K562 (cell line): ENCODE measurements at regions not wholly inside any gene's neighbourhood (a gene's known extent, or its start where the extent isn't known, plus 50 kb on each side); places are given as distances from the start of the nearest gene placed in this dataset.
A peak's percentile ranks its signal among the peaks of the same experiment; 100 is the strongest.

Source experiments
- ATAC-seq: fragments of 200-7000 bp; cut with Tn5 transposase; 3 replicates; pipeline ENCODE4 v1.9.1; 2020; ENCODE audit warnings: moderate library complexity
- BruUV-seq: library from RNA; stranded (reverse); fragments of 400-500 nt; replicated peaks from 2 replicates; lab custom pipeline; 2021; lab: Mats Ljungman, UMichigan
- CTCF ChIA-PET: fragments of 300-600 bp; formaldehyde crosslinking; extraction: SDS; loops from one replicate; lab custom pipeline; 2021; ENCODE audit warnings: low intra/inter-chr PET ratio; lab: Yijun Ruan, JAX
- POLR2A ChIA-PET: fragments of 300-600, 350-650 bp; sonication (Branson Sonifier 250); formaldehyde crosslinking; extraction: SDS; loops from one replicate; lab custom pipeline; 2021; ENCODE audit warnings: antibody characterized with exemption, inconsistent platforms; lab: Yijun Ruan, JAX
- DNase-seq, 4 experiments: peaks; one replicate each; pipeline versions ENCODE4 v3.0.0 to v3.0.0-alpha.2; 2011 to 2018; ENCODE audit warnings: low spot score in 3 of 4, mixed read lengths in 3 of 4; ENCODE audit errors: extremely low read depth in 1 of 4
- FAIRE-seq: peaks from 2 replicates; lab custom pipeline; 2011; peaks lifted over from hg19 to GRCh38; lab: Jason Lieb, UNC
- H2AFZ ChIP-seq: 2 replicates; pipeline ENCODE4 v1.6.0; 2011; ENCODE audit warnings: low read depth, low read length, control low read depth, inconsistent platforms
- H3K27ac ChIP-seq: fragments of 200-600 bp; 3 replicates; pipeline ENCODE4 v1.8.0; 2011; ENCODE audit warnings: low read depth, mild to moderate bottlenecking, control low read depth, inconsistent platforms, low read length, moderate library complexity, mixed read lengths; ENCODE audit errors: extremely low read depth
- H3K27me3 ChIP-seq, 2 experiments: fragments of 300-600 bp in 1 of 2; 2 replicates in 1 of 2; 3 replicates in 1 of 2; pipeline versions ENCODE4 v1.6.0 to v1.8.0; 2011; ENCODE audit warnings: inconsistent platforms in 2 of 2, low read length in 2 of 2, mild to moderate bottlenecking in 1 of 2, mixed read lengths in 1 of 2, moderate library complexity in 1 of 2; ENCODE audit not compliant: control insufficient read depth in 2 of 2, insufficient read depth in 2 of 2
- H3K36me3 ChIP-seq: fragments of 300-600 bp; 3 replicates; pipeline ENCODE4 v1.8.0; 2011; ENCODE audit warnings: mild to moderate bottlenecking, low read length, inconsistent platforms; ENCODE audit not compliant: control insufficient read depth, insufficient read depth
- H3K4me1 ChIP-seq, 2 experiments: fragments of 200-600 bp in 1 of 2; replicated peaks in 1 of 2; 2 replicates in 1 of 2; 3 replicates in 1 of 2; pipeline versions ENCODE4 v1.5.1 to v1.8.0; 2011; ENCODE audit warnings: inconsistent platforms in 2 of 2, low read length in 2 of 2, mild to moderate bottlenecking in 1 of 2, mixed read lengths in 1 of 2, moderate library complexity in 1 of 2; ENCODE audit not compliant: control insufficient read depth in 2 of 2, insufficient read depth in 2 of 2
- H3K4me2 ChIP-seq: 2 replicates; pipeline ENCODE4 v1.6.1; 2011; ENCODE audit warnings: low read length, control low read depth, inconsistent platforms, mixed read lengths; ENCODE audit not compliant: insufficient read depth
- H3K4me3 ChIP-seq: fragments of 200-600 bp; sonication (generic), shearing (Covaris generic); 2 replicates; pipeline ENCODE4 v1.5.1; 2016; ENCODE audit warnings: control low read depth, inconsistent platforms
- H3K79me2 ChIP-seq: fragments of 200-600 bp; 3 replicates; pipeline ENCODE4 v1.8.0; 2011; ENCODE audit warnings: low read length, inconsistent platforms; ENCODE audit not compliant: control insufficient read depth, insufficient read depth
- H3K9ac ChIP-seq, 2 experiments: 2 replicates each; pipeline versions ENCODE4 v1.6.0 to v1.6.1; 2011; ENCODE audit warnings: low read depth in 2 of 2, low read length in 2 of 2, control low read depth in 1 of 2, inconsistent platforms in 1 of 2, mild to moderate bottlenecking in 1 of 2, mixed read lengths in 1 of 2; ENCODE audit not compliant: insufficient read depth in 1 of 2
- H3K9me1 ChIP-seq: one replicate; pipeline ENCODE4 v1.6.0; 2011; ENCODE audit warnings: inconsistent platforms, mild to moderate bottlenecking, low read length, moderate library complexity; ENCODE audit not compliant: control insufficient read depth, insufficient read depth
- H3K9me3 ChIP-seq: replicated peaks from 2 replicates; pipeline ENCODE4 v1.5.1; 2011; ENCODE audit warnings: low read depth, low read length, inconsistent platforms; ENCODE audit not compliant: control insufficient read depth, insufficient read depth
- H4K20me1 ChIP-seq: replicated peaks from 2 replicates; pipeline ENCODE4 v1.6.1; 2011; ENCODE audit warnings: low read length, inconsistent platforms, mixed read lengths; ENCODE audit not compliant: control insufficient read depth, insufficient read depth
- BRD4 ChIP-seq: fragments of 200-600 bp; sonication (generic); IDR thresholded peaks from 2 replicates; pipeline ENCODE4 v1.6.1; 2017; ENCODE audit warnings: inconsistent platforms
- CTBP1 ChIP-seq: fragments of 450-650 bp; IDR thresholded peaks from 2 replicates; pipeline ENCODE4 v1.6.1; 2016; ENCODE audit warnings: borderline replicate concordance
- ELF1 ChIP-seq: fragments of 200-800 bp; sonication (Bioruptor generic); IDR thresholded peaks from 2 replicates; pipeline ENCODE4 v1.6.1; 2016; ENCODE audit warnings: missing genetic modification characterization, missing compliant biosample characterization
- FOXJ2 ChIP-seq: fragments of 200-800 bp; sonication (Bioruptor generic); IDR thresholded peaks from 2 replicates; pipeline ENCODE4 v1.6.1; 2016; ENCODE audit warnings: missing genetic modification characterization, missing compliant biosample characterization
- HNRNPH1 ChIP-seq: fragments of 200-400 bp; formaldehyde crosslinking; optimal IDR thresholded peaks from 2 replicates; pipeline ENCODE3; 2017; ENCODE audit warnings: low read depth, mild to moderate bottlenecking, low read length, moderate library complexity
- HSF4 ChIP-seq: fragments of 250-450 bp; sonication (Bioruptor Pico); IDR thresholded peaks from 2 replicates; pipeline ENCODE4 v2.1.2; 2022; ENCODE audit warnings: mild to moderate bottlenecking, moderate library complexity, borderline replicate concordance
- MAFG ChIP-seq: fragments of 450-650 bp; conservative IDR thresholded peaks from 2 replicates; pipeline ENCODE4 v1.6.1; 2016; ENCODE audit warnings: missing genetic modification characterization, missing compliant biosample characterization
- RFX1 ChIP-seq: fragments of 450-650 bp; IDR thresholded peaks from 2 replicates; pipeline ENCODE4 v1.6.1; 2016; ENCODE audit warnings: mild to moderate bottlenecking, moderate library complexity
- ZNF408 ChIP-seq: fragments of 250-450 bp; sonication (Bioruptor Pico); IDR thresholded peaks from 2 replicates; pipeline ENCODE4 v1.4.0; 2020; ENCODE audit warnings: low read depth, mild to moderate bottlenecking, moderate library complexity
- WGBS: fragments of 100-300 bp; shearing (Covaris generic); methylation state at CpG from one replicate; pipeline ENCODE4 v1.1.6; 2016; ENCODE audit warnings: low coverage, mixed read lengths; ENCODE audit not compliant: insufficient coverage; ENCODE audit errors: missing lambda C conversion rate; 5-methylcytosine and 5-hydroxymethylcytosine counted together
- in situ Hi-C: fragments of 300-500 bp; cut with MboI; formaldehyde crosslinking; loops from 4 replicates; pipeline ENCODE4 v1.15.0; 2018; ENCODE audit warnings: inconsistent platforms, mixed read lengths
- intact Hi-C: fragments of 100-400 bp; cut with micrococcal nuclease; formaldehyde crosslinking; loops from 2 replicates; pipeline ENCODE4 v1.14.2; 2022
- TF ChIP-seq, protein P1 (sequence below), 2 experiments: fragments of 250-450 bp in 1 of 2; fragments of 450-650 bp in 1 of 2; sonication (Bioruptor Pico) in 1 of 2; IDR thresholded peaks; 2 replicates each; pipeline versions ENCODE4 v1.6.1 to v1.8.0; 2016 to 2021; ENCODE audit warnings: mild to moderate bottlenecking in 2 of 2, moderate library complexity in 2 of 2, missing compliant biosample characterization in 1 of 2, missing genetic modification characterization in 1 of 2
- TF ChIP-seq, protein P2 (sequence below): fragments of 450-650 bp; IDR thresholded peaks from 2 replicates; pipeline ENCODE4 v1.6.1; 2018; ENCODE audit warnings: mild to moderate bottlenecking, low read depth; ENCODE audit not compliant: partially characterized antibody

DNA sequence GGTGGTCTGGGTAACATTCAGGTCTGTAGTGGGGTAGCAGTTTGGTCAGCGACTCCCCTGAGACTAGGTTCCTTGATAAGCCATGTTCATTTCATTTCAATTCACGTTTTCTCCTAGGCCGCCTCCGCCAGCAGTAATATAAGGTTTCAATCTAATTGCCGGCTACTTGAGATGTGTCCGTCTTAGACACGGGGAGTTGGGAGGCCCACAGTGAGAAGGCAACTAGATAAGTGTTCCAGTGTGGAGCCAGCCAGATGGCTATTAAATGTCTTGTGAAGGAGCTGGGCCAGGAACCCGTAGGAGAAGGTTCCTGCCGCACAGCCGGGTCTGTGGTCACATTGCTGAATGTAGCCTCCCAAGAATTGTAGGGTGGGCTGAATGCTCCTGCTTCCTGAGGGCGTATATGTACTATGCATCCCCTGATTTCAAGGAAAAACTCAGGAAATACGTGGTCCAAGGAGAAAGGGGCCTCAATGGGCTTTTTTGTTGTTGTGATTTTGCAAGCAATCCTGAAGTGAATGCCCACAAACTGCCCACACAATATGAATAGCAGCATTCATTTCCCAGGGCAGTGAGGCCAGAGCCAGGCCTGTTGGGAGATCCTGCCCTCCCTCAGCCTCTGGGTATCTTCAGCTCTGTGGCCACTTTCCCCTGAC is 220.6 kb upstream of the RPL34 start:
- no peaks in the 10 kb centered on the region for H4K20me1 ChIP-seq
- in situ Hi-C loops, result no loop called here
- H3K36me3 ChIP-seq, result no peaks in the 10 kb centered on the region
- CTCF ChIA-PET, result no interaction called here
- no peaks in the 10 kb centered on the region for H3K9me1 ChIP-seq
- H3K27ac ChIP-seq, result no peak overlapping the region
- POLR2A ChIA-PET, result no interaction called here
- no peak overlapping the region for H3K4me3 ChIP-seq
- peak overlapping the region; percentile 9; the same call in 1 of the 2 replicates for H2AFZ ChIP-seq
- FAIRE-seq, result no peak
- intact Hi-C loops, result no loop called here
- ATAC-seq, result peak; percentile 47; the same call in 2 of the 3 replicates
- H3K27me3 ChIP-seq, result peaks cover 0 to 5% of the 10 kb centered on the region in 2 experiments; a peak in 1 of 5 replicates
- BruUV-seq, result no TSS peak
- no peaks in the 10 kb centered on the region for H3K9me3 ChIP-seq
- no peak for DNase-seq
- H3K9ac ChIP-seq, result no peak overlapping the region
- H3K79me2 ChIP-seq, result no peaks in the 10 kb centered on the region
- WGBS, result 44% methylated on average over 12 of the region's 12 CpGs
- no peaks in the 10 kb centered on the region; a peak in 1 of 5 replicates for H3K4me1 ChIP-seq
- no peak overlapping the region for H3K4me2 ChIP-seq
- TF ChIP-seq FOXJ2 (tag) (no peak), BRD4 (no peak), HNRNPH1 (no peak), CTBP1 (no peak), HSF4 (CRISPR knock-in tag) (no peak), ZNF408 (CRISPR knock-in tag) (no peak), ELF1 (tag) (no peak), MAFG (no peak), RFX1 (no peak)
- TF ChIP-seq, protein P1, sequence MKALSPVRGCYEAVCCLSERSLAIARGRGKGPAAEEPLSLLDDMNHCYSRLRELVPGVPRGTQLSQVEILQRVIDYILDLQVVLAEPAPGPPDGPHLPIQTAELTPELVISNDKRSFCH (CRISPR knock-in tag; IDR thresholded peaks at IDR 0.05), result no peak
- TF ChIP-seq, protein P1 (tag; IDR thresholded peaks at IDR 0.05), result no peak
- TF ChIP-seq, protein P2, sequence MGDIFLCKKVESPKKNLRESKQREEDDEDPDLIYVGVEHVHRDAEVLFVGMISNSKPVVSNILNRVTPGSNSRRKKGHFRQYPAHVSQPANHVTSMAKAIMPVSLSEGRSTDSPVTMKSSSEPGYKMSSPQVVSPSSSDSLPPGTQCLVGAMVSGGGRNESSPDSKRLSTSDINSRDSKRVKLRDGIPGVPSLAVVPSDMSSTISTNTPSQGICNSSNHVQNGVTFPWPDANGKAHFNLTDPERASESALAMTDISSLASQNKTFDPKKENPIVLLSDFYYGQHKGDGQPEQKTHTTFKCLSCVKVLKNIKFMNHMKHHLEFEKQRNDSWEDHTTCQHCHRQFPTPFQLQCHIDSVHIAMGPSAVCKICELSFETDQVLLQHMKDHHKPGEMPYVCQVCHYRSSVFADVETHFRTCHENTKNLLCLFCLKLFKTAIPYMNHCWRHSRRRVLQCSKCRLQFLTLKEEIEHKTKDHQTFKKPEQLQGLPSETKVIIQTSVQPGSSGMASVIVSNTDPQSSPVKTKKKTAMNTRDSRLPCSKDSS, result no peak
